Nephron progenitor cell (in vitro differentiated cells): ENCODE measurements at regions not wholly inside any gene's neighbourhood (a gene's known extent, or its start where the extent isn't known, plus 50 kb on each side); places are given as distances from the start of the nearest gene placed in this dataset.

Experiments
- DNase-seq: peaks from one replicate; pipeline ENCODE4 v3.0.0; 2021
- H3K27ac Mint-ChIP-seq: 2 replicates; pipeline ENCODE4 v1.8.0; 2021; ENCODE audit warnings: mild to moderate bottlenecking, moderate library complexity, mixed read lengths
- H3K27me3 Mint-ChIP-seq: 2 replicates; pipeline ENCODE4 v1.8.0; 2021; ENCODE audit warnings: mild to moderate bottlenecking, low read depth, mixed read lengths; ENCODE audit not compliant: poor library complexity
- H3K36me3 Mint-ChIP-seq: 2 replicates; pipeline ENCODE4 v1.8.0; 2021; ENCODE audit warnings: low read depth, mixed read lengths
- H3K4me1 Mint-ChIP-seq: 2 replicates; pipeline ENCODE4 v1.8.0; 2021; ENCODE audit warnings: mixed read lengths
- H3K4me3 Mint-ChIP-seq: 2 replicates; pipeline ENCODE4 v1.8.0; 2021; ENCODE audit warnings: mild to moderate bottlenecking, moderate library complexity, mixed read lengths
- H3K9me3 Mint-ChIP-seq: 2 replicates; pipeline ENCODE4 v1.8.0; 2021; ENCODE audit warnings: mild to moderate bottlenecking, moderate library complexity, mixed read lengths
- CTCF ChIP-seq: fragments of 200-600 bp; sonication (generic); IDR thresholded peaks from 2 replicates; pipeline ENCODE4 v1.5.0; 2021; ENCODE audit warnings: antibody characterized with exemption

- Mint-ChIP-seq H3K4me3 (no peak overlapping the region), H3K36me3 (no peaks in the 10 kb centered on the region), H3K9me3 (no peaks in the 10 kb centered on the region), H3K27me3 (peaks cover 2% of the 10 kb centered on the region), H3K4me1 (peaks cover 17% of the 10 kb centered on the region), H3K27ac (no peak overlapping the region)
- no peak for DNase-seq
- TF ChIP-seq CTCF, result no peak
Measured at GRCh38 chr9:30293231-30293630, 2091.2 kb upstream of the ACO1 start.

- H3K9me3 Mint-ChIP-seq, result no peaks in the 10 kb centered on the region
- DNase-seq, result no peak
- H3K4me3 Mint-ChIP-seq, result no peak overlapping the region
- no peaks in the 10 kb centered on the region for H3K27me3 Mint-ChIP-seq
- no peak for TF ChIP-seq CTCF
- no peak overlapping the region for H3K27ac Mint-ChIP-seq
- peaks cover 18% of the 10 kb centered on the region for H3K4me1 Mint-ChIP-seq
- no peaks in the 10 kb centered on the region for H3K36me3 Mint-ChIP-seq
Measured at GRCh38 chr9:30299126-30299780, 2085.2 kb upstream of the ACO1 start.

- no peak for TF ChIP-seq CTCF
- H3K4me3 Mint-ChIP-seq, result no peak overlapping the region
- H3K27ac Mint-ChIP-seq, result no peak overlapping the region
- no peak for DNase-seq
- H3K9me3 Mint-ChIP-seq, result no peaks in the 10 kb centered on the region
- no peaks in the 10 kb centered on the region for H3K36me3 Mint-ChIP-seq
- H3K27me3 Mint-ChIP-seq, result no peaks in the 10 kb centered on the region
- H3K4me1 Mint-ChIP-seq, result peaks cover 8% of the 10 kb centered on the region
Measured at GRCh38 chr9:30301271-30301963, 2083.0 kb upstream of the ACO1 start.

- Mint-ChIP-seq H3K27ac (no peak overlapping the region), H3K36me3 (no peaks in the 10 kb centered on the region), H3K4me3 (no peak overlapping the region), H3K4me1 (no peaks in the 10 kb centered on the region), H3K27me3 (no peaks in the 10 kb centered on the region), H3K9me3 (peaks cover 9% of the 10 kb centered on the region)
- no peak for DNase-seq
- TF ChIP-seq CTCF, result no peak
Measured at GRCh38 chr9:30310711-30311110, 2073.7 kb upstream of the ACO1 start.

- Mint-ChIP-seq H3K27ac (no peak overlapping the region), H3K4me3 (no peak overlapping the region), H3K9me3 (no peaks in the 10 kb centered on the region), H3K36me3 (no peaks in the 10 kb centered on the region), H3K27me3 (no peaks in the 10 kb centered on the region), H3K4me1 (no peaks in the 10 kb centered on the region)
- no peak for DNase-seq
- no peak for TF ChIP-seq CTCF
Measured at GRCh38 chr9:30329431-30329830, 2055.0 kb upstream of the ACO1 start.

- no peak overlapping the region for H3K4me3 Mint-ChIP-seq
- TF ChIP-seq CTCF, result no peak
- peaks cover 7% of the 10 kb centered on the region for H3K9me3 Mint-ChIP-seq
- H3K27me3 Mint-ChIP-seq, result no peaks in the 10 kb centered on the region
- H3K4me1 Mint-ChIP-seq, result no peaks in the 10 kb centered on the region
- H3K27ac Mint-ChIP-seq, result no peak overlapping the region
- DNase-seq, result no peak
- H3K36me3 Mint-ChIP-seq, result no peaks in the 10 kb centered on the region
Measured at GRCh38 chr9:30348904-30349303, 2035.5 kb upstream of the ACO1 start.
